GM23338 (cell line): ENCODE measurements at regions not wholly inside any gene's neighbourhood (a gene's known extent, or its start where the extent isn't known, plus 50 kb on each side); places are given as distances from the start of the nearest gene placed in this dataset.

Experiments
- CREB1 ChIP-seq: fragments of 250-450 bp; sonication (Bioruptor Pico); IDR thresholded peaks from 2 replicates; pipeline ENCODE4 v1.5.0; 2020; ENCODE audit warnings: low read depth, mild to moderate bottlenecking, moderate library complexity
- CTCF ChIP-seq, 2 experiments: fragments of 200-600 bp in 1 of 2; sonication (generic) in 1 of 2; conservative IDR thresholded peaks; 2 replicates each; pipeline versions ENCODE4 v1.5.1 to v1.6.1; 2016 to 2017; ENCODE audit warnings: antibody characterized with exemption in 2 of 2, low read depth in 2 of 2, mild to moderate bottlenecking in 2 of 2, moderate library complexity in 1 of 2
- EZH2 ChIP-seq: fragments of 200-600 bp; sonication (generic); IDR thresholded peaks from one replicate; pipeline ENCODE4 v1.8.0; 2017; ENCODE audit warnings: antibody characterized with exemption, mild to moderate bottlenecking, low read depth; ENCODE audit not compliant: unreplicated experiment
- EZH2phosphoT487 ChIP-seq: fragments of 200-600 bp; sonication (generic); IDR thresholded peaks from one replicate; pipeline ENCODE4 v1.8.1; 2018; ENCODE audit warnings: antibody characterized with exemption; ENCODE audit not compliant: unreplicated experiment
- JUNB ChIP-seq: IDR thresholded peaks from one replicate; pipeline ENCODE4 v1.6.1; 2016; ENCODE audit warnings: antibody characterized with exemption; ENCODE audit not compliant: unreplicated experiment
- NANOG ChIP-seq: IDR thresholded peaks from 2 replicates; pipeline ENCODE4 v1.6.1; 2016; ENCODE audit warnings: antibody characterized with exemption, borderline replicate concordance
- POLR2AphosphoS5 ChIP-seq: IDR thresholded peaks from 2 replicates; pipeline ENCODE4 v1.6.1; 2016; ENCODE audit warnings: antibody characterized with exemption, low read depth

DNA sequence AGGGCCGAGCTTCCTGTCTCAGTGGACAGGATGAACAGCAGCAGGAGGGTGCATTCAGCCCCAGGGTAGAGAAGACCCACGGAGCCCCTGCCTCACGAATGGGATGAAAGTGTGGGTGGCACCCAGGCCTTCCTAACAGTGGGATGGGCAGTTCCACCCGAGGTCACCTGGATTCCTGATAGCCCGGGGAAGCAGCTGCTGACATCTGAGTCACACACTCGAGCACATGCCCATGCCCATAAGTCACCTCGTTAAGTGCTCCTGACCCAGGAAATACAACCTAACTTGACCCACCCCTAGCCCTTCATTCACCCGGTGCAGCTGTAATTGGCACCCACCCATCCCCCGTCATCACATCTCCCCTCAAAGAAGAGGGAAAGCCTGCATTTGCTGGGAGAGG lies 85.3 kb upstream of the FOXF1 start:
- no peak for TF ChIP-seq POLR2AphosphoS5
- no peak for TF ChIP-seq EZH2
- TF ChIP-seq CTCF (conservative IDR thresholded peaks at IDR 0.05; ENCODE audit: low read depth in 2 of 2) = no peak
- TF ChIP-seq EZH2phosphoT487 = no peak
- no peak for TF ChIP-seq NANOG
- no peak for TF ChIP-seq JUNB
- TF ChIP-seq CREB1 (CRISPR knock-in tag) = no peak
